ENCODE measurements at regions not wholly inside any gene's neighbourhood (a gene's known extent, or its start where the extent isn't known, plus 50 kb on each side); places are given as distances from the start of the nearest gene placed in this dataset.

DNA sequence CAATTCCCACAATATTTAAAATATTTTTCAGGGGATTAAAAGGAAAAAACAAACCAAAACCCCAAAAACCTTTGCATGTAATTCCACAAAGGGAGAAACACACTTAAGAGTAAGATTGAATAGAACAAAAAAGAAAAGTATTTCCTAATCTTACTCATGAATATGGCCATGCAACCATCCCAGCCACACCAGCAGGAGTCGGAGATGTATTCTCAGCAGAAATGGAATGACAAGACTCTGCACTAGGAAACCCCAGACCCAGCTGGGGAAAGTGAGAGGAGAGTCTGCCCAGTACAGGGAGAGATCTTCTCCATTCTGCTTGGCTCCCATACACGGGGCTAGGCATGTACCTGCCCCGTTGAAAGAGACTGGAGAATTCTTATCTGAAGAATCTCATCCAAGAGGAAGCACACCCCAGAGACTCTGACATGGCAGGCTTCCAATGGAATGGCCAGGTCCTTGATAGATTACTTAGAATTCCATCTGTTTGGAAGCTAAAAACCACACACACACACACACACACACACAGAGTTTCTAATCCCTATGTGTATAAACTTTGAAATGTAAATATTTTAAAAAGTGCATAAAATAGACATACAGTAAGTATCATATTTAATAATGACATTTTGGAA, 118.8 kb downstream of the GADD45G start:
- DNase-seq: no peak

DNA sequence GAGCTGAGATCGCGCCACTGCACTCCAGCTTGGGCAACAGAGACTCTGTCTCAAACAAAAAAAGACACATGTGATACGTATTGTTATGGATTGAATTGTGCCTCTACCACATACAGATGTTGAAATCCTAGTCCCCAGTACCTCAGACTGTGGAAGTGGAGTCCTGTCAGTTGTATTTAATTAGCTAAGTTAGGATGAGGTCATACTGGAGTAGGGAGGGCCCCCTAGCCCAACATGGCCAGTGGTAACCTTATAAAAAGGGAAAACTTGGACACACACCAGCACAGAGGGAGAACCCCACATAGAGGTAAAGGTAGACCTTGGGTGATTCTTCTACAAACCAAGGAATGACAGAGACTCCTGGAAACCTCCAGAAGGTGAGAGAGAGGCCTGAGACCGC, 119.8 kb downstream of the GADD45G start:
- DNase-seq: no peak

GRCh38 chr9:89725271-89725670, 120.5 kb downstream of the GADD45G start:
- no peak for DNase-seq

DNA sequence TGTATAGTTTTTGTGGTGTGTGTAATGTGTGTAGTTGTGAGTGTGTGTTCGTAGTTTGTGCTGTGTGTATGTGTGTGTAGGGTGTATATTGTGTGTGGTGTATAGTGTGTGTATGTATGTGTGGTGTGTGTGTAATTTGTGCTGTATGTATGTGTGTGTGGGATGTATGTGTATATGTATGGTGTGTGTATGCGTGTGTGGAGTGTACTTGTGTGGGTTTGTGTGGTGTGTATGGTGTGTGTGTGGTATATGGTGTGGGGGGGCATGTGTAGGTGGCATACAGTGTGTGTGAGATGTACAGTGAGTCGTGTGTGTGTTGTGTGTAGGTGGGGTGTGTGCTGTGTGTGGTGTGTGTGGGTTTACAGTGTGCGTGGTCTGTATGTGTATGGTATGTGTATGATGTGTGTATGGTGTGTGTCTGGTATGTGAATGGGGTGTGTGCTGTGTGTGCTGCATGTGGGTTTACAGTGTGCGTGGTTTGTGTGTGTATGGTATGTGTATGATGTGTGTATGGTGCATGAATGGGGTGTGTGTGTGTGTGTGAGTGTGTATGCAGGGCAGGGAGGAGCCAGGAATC, 125.2 kb downstream of the GADD45G start:
- no peak for DNase-seq

DNA sequence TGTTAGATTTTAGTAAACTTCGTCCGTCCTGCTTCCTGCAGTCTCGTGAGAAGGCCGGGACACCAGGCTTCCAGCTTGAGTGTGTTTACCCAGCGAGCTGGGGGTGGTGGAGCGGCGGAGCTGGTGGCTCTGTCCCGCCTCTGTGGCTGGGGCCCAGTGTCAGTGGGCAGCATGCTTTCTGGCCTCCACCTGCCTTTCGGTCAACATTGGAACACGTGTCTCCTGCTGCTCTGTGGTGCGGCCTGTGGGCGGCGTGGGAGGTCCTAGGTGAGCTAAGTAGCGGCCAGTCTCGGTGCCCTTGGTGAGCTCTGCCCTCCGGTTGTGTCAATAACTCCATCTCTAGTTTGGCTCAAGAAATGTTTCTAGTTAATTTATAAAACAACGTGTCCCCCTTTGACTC, 125.9 kb downstream of the GADD45G start:
- no peak for DNase-seq

- DNase-seq: no peak
Observed at GRCh38 chr9:89731262-89732182, 126.7 kb downstream of the GADD45G start.

DNA sequence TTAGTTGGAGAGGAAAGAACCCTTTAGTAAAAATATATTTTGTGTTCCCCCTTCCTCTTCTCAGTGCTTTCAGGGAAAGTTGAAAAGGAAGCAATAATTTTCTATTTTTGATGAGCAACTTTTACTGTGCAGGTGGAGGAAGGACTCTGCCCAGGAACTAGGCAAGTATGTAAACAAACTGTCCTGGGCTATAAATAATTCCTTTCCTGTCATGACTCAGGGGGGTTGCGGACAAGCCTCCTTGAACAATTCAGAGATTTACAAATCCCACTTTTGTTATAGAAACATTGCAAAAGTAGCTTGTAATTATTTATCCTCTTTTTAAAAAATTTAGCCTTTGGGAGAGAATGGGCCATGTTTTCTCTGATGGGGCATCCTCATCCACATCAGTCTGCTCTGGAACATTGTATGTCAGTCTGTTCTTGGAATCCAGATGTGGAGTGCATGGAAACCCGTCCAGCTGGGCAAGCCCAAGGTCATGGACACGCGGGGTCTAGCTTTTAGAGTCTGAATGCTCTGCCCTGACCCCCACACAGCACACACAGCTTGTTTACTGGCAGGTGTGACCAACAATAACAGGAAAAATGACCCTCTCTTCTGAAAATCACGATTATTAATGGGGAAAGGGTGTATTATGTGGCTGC, 127.6 kb downstream of the GADD45G start:
- peak; percentile 61 for DNase-seq

DNA sequence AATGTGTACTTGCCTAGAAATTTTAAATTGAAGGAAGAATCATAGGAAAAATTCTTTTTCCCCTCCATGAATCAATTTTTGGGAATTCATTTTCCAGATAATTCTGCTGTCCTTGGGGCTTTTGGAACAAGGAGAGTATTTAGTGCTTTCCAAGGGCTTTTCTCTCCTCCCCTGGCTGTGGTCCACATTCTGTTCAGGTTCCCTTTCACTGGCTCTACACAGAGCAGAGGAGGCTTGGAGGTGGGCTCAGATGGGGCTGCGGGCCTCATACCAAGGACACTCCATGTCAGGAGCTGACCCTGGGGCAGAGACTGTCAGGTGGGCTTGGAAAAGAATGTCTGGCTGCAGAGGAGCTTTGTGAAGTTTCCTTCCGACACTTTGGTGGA, 128.1 kb downstream of the GADD45G start:
- DNase-seq: peak; percentile 51

- DNase-seq: no peak
Observed at GRCh38 chr9:89734600-89735041, 129.8 kb downstream of the GADD45G start.

- no peak for DNase-seq
Observed at GRCh38 chr9:89738137-89738932, 133.5 kb downstream of the GADD45G start.

DNA sequence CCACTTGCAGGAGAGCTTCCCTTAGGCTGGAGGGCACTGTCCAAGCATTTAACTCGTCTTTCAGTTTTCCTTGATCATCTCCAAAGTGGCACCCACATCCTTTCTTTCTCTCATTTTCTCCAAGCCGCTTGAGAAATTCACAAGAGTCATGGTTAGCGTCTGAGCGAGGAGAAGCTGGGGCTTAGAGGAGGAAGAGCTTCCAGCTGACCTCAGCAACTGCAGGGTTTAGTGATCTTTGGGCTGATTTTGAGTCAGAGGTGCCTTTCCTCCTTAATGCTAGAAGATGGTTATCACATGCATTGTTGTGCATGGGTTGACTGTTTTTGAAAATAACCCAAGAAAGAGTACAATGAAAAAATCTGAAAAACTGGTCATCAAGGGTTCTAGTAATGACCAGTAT, 134.7 kb downstream of the GADD45G start:
- no peak for DNase-seq

DNA sequence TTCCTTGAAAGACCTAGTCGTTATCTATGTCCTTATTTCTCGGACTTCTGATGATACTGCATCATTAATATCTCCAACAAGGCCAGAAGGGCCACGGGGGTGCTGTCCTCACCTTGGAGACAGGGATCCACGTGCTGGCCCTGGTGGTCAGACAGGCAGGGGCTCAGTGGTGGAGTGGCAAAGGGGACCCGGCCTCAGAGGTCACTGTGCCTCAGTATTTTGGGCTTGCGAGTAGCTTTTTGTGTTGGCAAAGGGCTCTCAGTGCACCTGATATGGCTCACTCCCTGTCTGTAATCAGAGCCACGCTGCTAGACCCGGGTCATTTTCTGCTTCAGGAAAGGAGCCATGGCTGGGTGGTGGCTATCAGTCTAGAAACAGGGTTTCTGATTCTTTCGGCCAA, 135.1 kb downstream of the GADD45G start:
- DNase-seq: no peak

DNA sequence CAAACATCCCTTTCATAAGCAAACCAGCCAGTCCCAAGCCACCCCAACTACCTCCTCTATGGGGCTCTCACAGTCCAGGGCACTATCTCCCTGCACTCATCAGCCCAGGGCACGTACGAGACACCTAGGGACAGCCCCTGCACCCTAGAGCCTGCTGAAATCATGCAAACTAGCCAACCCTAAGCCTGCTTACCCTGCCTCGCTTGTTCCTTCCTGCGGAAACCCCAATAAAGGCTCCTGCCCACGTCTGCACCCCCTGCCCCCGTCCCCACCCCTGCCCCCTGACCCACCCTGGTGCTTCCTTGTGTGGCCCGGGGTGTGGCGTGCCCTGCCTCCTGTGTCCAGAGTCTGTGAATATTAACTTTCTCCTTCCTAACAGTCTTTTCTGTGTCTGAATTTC, 135.9 kb downstream of the GADD45G start:
- DNase-seq: no peak

GRCh38 chr9:89742660-89743059, 137.8 kb downstream of the GADD45G start:
- no peak for DNase-seq

GRCh38 chr9:89743216-89743572, 138.4 kb downstream of the GADD45G start:
- peak; percentile 39 for DNase-seq

DNA sequence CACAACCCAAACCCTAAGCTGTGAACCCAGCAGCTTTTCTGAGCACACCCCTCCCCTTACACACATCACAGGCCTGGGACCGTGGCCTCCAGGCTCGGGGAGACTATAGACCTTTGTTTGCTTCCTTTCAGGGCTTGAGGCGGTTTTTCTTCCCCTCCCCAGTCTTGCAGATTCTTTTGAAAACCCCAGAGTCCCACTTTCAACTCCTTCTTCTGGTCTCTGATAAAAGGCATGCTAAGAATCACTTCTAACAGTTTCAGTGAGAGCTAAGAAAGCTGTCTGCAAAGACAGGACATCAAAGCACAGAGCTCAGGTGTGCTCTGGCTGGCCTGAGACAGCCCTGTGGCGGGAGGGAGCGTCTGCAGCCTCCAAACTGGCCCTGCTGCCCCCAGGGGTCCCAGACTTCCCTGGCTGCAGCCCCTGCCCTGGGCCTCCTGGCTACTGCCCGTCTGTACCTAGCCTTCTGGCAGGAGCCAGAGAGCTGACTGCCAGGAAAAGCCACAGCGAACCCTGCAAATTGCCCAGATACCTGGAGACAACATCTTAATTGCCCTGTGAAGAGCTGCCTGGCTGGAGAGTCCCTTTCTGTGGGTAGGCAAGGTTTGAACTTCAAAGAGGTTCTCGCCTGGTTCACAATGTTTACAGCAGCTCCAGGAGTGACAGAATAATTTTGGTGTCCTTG, 138.9 kb downstream of the GADD45G start:
- no peak for DNase-seq

- DNase-seq: no peak
Observed at GRCh38 chr9:89744255-89744648, 139.4 kb downstream of the GADD45G start.

GRCh38 chr9:89744730-89745129, 139.9 kb downstream of the GADD45G start:
- no peak for DNase-seq

- peak; percentile 90 for DNase-seq
Observed at GRCh38 chr9:89745601-89746376, 141.0 kb downstream of the GADD45G start.

DNA sequence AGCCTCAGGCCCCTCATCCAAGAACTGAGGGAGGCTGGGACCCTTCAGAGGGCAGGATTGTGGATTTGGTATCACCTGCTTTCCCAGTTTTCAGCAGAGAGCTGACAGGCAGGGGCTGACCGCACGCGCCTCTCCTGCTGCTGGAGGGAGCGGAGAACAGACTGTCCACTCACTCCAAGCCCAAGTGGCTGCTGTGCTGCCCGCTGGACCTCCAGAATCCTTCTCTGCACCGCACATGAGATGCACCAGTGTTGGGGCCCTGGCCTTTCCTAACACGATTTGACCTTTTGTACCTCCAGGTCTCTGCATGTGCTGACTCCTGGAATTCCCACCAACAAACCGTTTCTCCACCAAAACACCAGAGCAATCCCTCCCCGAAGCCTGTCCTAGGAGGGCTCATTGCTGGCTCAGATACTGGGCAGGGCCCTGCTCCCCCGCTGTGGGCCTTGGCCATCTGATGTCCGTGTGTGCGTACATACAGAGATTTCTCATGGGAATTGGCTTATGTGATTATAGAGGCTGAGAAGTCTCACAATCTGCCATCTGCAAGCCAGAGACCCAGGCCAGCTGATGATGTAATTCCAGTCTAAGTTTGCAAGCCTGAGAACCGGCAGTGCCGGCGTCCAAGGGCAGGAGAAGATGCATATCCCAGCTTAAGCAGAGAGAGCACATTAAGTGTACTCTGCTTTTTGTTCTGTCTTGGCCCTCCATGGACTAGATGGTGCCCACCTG, 141.7 kb downstream of the GADD45G start:
- peak; percentile 92 for DNase-seq
